ENCODE measurements at regions not wholly inside any gene's neighbourhood (a gene's known extent, or its start where the extent isn't known, plus 50 kb on each side); places are given as distances from the start of the nearest gene placed in this dataset.

DNA sequence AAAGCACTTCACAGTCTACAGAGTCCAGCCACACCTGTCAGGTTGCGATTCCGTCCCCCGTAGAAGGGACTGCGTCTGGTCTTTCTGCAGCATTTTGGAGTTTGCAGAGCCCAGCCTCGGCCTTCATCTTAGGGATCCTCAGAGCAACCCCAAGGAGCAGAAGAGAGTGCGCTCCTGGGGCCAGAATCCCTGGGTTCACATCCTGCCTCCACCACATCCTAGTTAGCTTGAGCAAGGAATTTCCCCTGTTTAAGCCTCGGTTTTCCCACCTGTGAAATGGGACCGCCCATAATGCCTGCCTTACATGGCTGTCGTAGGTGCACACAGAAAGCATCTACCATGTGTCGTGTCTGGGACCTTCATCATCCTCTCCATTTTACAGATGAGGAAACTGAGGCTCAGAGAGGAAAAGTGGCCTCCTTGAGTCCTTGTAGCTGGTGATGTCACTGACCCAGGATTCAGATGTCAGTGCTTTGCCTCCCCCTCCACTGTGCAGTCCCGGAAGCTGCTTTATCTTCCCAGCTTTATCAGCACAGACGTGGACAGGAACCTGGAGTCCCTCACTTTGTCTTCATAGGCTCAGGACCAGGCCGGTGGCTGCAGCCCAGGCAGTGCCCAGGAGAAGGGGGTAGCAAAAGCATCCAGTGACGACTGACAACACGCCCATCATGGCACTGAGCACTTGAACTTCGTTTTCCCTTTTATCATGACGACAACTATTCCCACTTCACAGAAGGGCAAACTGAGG, 438.5 kb downstream of the MATN1 start:
- ChIA-PET POLR2A (no interaction called here), CTCF (interaction anchor here (0.6 kb wide), 1 partner anchor 383 kb away, joined by 4 read pairs; no protein-coding TSS in a partner anchor)
- H3K4me3 ChIP-seq (ENCODE audit: low read depth, low read length), result no peak overlapping the region
- DNase-seq (ENCODE audit: low read depth), result no peak
- TF ChIP-seq, protein P1, sequence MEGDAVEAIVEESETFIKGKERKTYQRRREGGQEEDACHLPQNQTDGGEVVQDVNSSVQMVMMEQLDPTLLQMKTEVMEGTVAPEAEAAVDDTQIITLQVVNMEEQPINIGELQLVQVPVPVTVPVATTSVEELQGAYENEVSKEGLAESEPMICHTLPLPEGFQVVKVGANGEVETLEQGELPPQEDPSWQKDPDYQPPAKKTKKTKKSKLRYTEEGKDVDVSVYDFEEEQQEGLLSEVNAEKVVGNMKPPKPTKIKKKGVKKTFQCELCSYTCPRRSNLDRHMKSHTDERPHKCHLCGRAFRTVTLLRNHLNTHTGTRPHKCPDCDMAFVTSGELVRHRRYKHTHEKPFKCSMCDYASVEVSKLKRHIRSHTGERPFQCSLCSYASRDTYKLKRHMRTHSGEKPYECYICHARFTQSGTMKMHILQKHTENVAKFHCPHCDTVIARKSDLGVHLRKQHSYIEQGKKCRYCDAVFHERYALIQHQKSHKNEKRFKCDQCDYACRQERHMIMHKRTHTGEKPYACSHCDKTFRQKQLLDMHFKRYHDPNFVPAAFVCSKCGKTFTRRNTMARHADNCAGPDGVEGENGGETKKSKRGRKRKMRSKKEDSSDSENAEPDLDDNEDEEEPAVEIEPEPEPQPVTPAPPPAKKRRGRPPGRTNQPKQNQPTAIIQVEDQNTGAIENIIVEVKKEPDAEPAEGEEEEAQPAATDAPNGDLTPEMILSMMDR (IDR thresholded peaks at IDR 0.05; ENCODE audit: insufficient read depth, low read depth, low read length), result no peak
- no peaks in the 10 kb centered on the region for H3K36me3 ChIP-seq (ENCODE audit: control insufficient read depth, insufficient read depth, low read length)
- H3K27me3 ChIP-seq (ENCODE audit: control insufficient read depth, insufficient read depth, low read length), result no peaks in the 10 kb centered on the region

DNA sequence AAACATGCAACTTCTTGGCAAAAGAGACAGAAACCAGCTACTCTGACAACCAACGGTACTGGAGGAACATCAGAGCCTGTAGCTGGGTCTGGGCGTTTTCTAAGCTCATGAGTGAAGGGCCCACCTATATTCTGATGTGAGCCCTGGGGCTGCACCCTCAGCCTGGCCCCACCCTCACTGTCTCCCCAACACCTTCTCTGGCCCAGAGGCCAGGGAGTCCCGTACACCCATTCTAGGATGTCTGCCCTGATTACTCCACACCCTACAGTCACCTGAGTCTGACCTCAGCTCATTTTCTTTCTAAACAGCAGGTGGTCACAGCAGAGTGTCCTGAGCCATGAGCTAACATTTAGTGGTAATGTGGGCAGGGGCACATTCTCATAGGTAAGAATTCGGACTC, 439.2 kb downstream of the MATN1 start:
- CTCF ChIA-PET, result interaction anchor here (0.6 kb wide), 1 partner anchor 382 kb away, joined by 4 read pairs; no protein-coding TSS in a partner anchor
- POLR2A ChIA-PET, result no interaction called here
- TF ChIP-seq, protein P1 (IDR thresholded peaks at IDR 0.05; ENCODE audit: insufficient read depth, low read depth, low read length), result no peak
- Histone ChIP-seq H3K4me3 (ENCODE audit: low read depth, low read length) (no peak overlapping the region), H3K36me3 (ENCODE audit: control insufficient read depth, insufficient read depth, low read length) (no peaks in the 10 kb centered on the region), H3K27me3 (ENCODE audit: control insufficient read depth, insufficient read depth, low read length) (no peaks in the 10 kb centered on the region)
- DNase-seq (ENCODE audit: low read depth), result no peak

DNA sequence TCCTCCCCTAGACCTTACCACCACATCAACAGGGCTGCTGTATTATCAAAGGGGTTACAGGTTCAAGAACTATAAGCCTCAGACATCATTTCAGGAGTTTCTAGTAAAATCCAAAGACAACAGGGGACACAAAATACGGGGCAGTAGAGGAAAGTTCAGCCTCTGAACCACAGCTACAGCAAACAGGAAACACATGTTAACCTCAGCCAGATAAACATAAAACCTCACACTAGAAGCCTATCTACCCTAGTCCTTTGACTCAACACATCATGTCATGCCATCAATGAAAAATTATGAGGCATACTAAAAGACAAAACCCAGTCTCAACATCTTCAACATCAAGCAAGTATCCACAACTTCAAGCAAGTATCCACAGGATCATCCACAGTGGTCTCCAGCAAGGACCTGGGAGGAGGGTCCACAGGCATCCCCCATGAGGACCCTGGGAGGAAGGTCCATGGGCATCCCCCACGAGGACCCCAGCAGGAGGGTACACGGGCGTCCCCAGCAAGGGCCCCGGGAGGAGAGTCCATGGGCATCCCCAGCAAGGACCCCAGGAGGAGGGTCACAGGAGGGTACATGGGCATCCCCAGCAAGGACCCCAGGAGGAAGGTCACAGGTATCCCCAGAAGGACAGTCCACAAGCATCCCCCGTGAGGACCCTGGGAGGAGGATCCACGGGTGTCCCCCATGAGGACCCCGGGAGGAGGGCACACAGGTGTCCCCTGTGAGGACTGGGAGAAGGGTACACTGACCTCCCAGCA, 440.0 kb downstream of the MATN1 start:
- ChIA-PET POLR2A (no interaction called here), CTCF (interaction anchor here (0.6 kb wide), 1 partner anchor 312 kb away, joined by 3 read pairs; no protein-coding TSS in a partner anchor)
- TF ChIP-seq, protein P1 (IDR thresholded peaks at IDR 0.05; ENCODE audit: insufficient read depth, low read depth, low read length), result no peak

DNA sequence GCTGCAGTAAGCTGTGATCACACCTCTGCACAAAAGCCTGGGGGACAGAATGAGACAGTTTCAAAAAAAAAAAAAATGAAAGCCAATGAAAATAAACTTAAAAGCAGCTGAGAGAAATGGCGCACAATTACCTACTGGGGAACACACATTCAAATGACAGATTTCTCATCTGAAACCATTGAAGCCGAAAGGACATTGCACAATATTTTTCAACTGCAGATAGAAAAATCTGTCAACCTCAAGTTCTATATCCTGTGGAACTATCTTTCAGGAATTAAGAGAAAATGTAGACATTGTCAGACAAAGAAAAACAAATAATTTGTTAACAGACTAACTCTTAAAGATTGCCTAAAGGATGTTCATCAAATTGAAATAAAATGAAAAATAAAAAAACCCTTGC, 442.8 kb downstream of the MATN1 start:
- H3K27me3 ChIP-seq (ENCODE audit: control insufficient read depth, insufficient read depth, low read length), result no peaks in the 10 kb centered on the region
- H3K36me3 ChIP-seq (ENCODE audit: control insufficient read depth, insufficient read depth, low read length), result no peaks in the 10 kb centered on the region
- ChIA-PET POLR2A (no interaction called here), CTCF (no interaction called here)
- TF ChIP-seq, protein P1 (IDR thresholded peaks at IDR 0.05; ENCODE audit: insufficient read depth, low read depth, low read length), result no peak
- no peak for DNase-seq (ENCODE audit: low read depth)
- H3K4me3 ChIP-seq (ENCODE audit: low read depth, low read length), result no peak overlapping the region

More for the DNA sequence above, 440.0 kb downstream of the MATN1 start:
- DNase-seq (ENCODE audit: low read depth), result no peak
- Histone ChIP-seq H3K27me3 (ENCODE audit: control insufficient read depth, insufficient read depth, low read length) (no peaks in the 10 kb centered on the region), H3K36me3 (ENCODE audit: control insufficient read depth, insufficient read depth, low read length) (no peaks in the 10 kb centered on the region), H3K4me3 (ENCODE audit: low read depth, low read length) (no peak overlapping the region)

DNA sequence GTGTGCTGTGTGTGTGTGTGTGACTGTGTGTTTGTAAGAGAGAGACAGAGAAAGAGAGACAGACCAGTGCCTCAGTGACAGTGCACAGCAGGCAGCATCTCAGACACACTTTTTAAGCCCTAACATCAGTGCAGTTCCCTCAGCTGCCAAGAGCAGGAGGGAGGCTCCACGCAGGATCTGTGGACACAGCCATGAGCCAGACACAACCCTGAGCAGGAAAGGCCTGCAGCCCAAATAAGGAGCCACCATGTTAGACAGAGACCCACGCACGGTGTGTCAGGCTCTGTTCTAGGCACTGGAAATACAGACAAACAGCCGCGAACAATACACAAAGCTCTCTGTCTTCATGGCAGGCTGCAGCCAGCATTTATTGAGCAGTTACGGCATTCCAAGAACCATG, 445.5 kb downstream of the MATN1 start:
- CTCF ChIA-PET, result interaction anchor here (0.8 to 1.5 kb wide), 2 partner anchors 12 to 60 kb away, joined by 3 read pairs; no protein-coding TSS in a partner anchor

More for the DNA sequence above, 445.5 kb downstream of the MATN1 start:
- TF ChIP-seq, protein P1 (IDR thresholded peaks at IDR 0.05; ENCODE audit: insufficient read depth, low read depth, low read length), result no peak
- no peaks in the 10 kb centered on the region for H3K27me3 ChIP-seq (ENCODE audit: control insufficient read depth, insufficient read depth, low read length)
- no peaks in the 10 kb centered on the region for H3K36me3 ChIP-seq (ENCODE audit: control insufficient read depth, insufficient read depth, low read length)
- no peak for DNase-seq (ENCODE audit: low read depth)
- POLR2A ChIA-PET, result no interaction called here
- no peak overlapping the region for H3K4me3 ChIP-seq (ENCODE audit: low read depth, low read length)

Measured in BJ (cell line).